ENCODE measurements at regions not wholly inside any gene's neighbourhood (a gene's known extent, or its start where the extent isn't known, plus 50 kb on each side); places are given as distances from the start of the nearest gene placed in this dataset.

DNA sequence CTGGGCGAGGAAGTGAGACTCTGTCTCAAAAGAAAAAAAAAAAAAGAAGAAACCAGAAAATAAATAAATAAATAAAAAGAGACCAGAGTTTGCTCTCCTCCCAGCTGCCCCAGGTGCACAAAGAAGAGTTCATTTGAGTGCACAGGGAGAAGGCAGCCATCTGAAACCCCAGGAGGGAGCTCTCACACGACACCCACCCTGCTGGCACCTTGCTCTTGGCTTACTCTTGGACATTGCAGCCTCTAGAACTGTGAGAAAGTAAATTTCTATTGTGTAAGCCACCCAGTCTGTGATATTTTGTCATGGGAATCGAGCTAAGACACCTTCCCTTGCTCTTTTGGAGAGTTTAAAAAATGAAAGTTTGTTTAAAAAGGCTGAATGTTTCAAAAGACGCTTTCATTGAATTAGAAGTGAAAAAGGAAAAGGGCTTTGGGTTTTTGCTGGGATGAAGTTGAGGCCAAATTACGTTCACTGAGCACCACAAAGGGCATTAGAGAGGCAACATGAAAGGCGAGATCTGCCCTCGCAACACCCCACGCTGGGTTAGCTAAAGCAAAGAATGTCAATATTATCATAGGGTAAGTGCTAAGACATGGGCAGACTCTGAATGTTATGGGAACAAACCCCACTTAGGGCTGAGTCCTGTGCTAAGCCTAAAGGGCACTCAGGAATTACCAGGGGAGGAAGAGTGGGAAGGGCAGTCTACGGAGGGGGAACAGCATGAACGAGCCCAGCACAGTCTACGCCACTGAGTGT is 128.9 kb upstream of the RIOK3 start:
- Histone ChIP-seq H3K56ac (ENCODE audit: insufficient read length, low read depth, low read length) (no peak overlapping the region), H4K91ac (ENCODE audit: insufficient read length, low read depth, low read length) (no peak overlapping the region), H4K20me1 (ENCODE audit: control insufficient read depth, insufficient read depth, insufficient read length) (no peaks in the 10 kb centered on the region), H2BK15ac (ENCODE audit: low read depth, low read length) (no peak overlapping the region), H2AFZ (ENCODE audit: low read length) (no peak overlapping the region), H3K23ac (ENCODE audit: insufficient read length, low read depth, low read length) (no peak overlapping the region), H2AK5ac (ENCODE audit: insufficient read length, low read length) (no peak overlapping the region), H3K27me3 (ENCODE audit: insufficient read depth, low read length) (no peaks in the 10 kb centered on the region; the same call in 1 of the 2 replicates), H2BK5ac (ENCODE audit: insufficient read length, low read length) (no peak overlapping the region), H3K79me2 (ENCODE audit: insufficient read depth, low read length) (no peaks in the 10 kb centered on the region), H4K5ac (ENCODE audit: insufficient read length, low read depth, low read length) (no peak overlapping the region), H3K27ac (ENCODE audit: insufficient read length, low read depth, low read length) (no peak overlapping the region), H3K4me2 (ENCODE audit: insufficient read depth, insufficient read length, low read length) (no peak overlapping the region), H3K4ac (ENCODE audit: low read depth, low read length) (no peak overlapping the region), H3T11ph (ENCODE audit: low read length) (no peak overlapping the region), H3K9me3 (ENCODE audit: control insufficient read depth, low read depth, low read length) (no peaks in the 10 kb centered on the region), H3K18ac (ENCODE audit: insufficient read length, low read depth, low read length) (no peak overlapping the region), H4K8ac (replicated peaks; ENCODE audit: insufficient read length, low read depth, low read length) (no peak overlapping the region), H3K9ac (ENCODE audit: extremely low read depth, insufficient read length, low read length) (no peak overlapping the region), H3K23me2 (ENCODE audit: insufficient read length, low read depth, low read length, poor library complexity, severe bottlenecking) (no peaks in the 10 kb centered on the region), H2BK120ac (ENCODE audit: low read depth, low read length, poor library complexity, severe bottlenecking) (no peak overlapping the region), H3K79me1 (ENCODE audit: insufficient read depth, low read depth, low read length, poor library complexity, severe bottlenecking) (no peaks in the 10 kb centered on the region), H2BK20ac (ENCODE audit: low read depth, low read length, poor library complexity, severe bottlenecking) (no peak overlapping the region), H2BK12ac (ENCODE audit: insufficient read length, low read depth, low read length) (no peak overlapping the region), H3K14ac (ENCODE audit: insufficient read depth, low read length) (no peak overlapping the region), H3K4me1 (ENCODE audit: insufficient read depth, low read length) (0 out of 2 replicates have a peak, but pooled peaks cover 2% of the 10 kb centered on the region)
- H3K27ac Mint-ChIP-seq: no peak overlapping the region; a peak in 1 of 7 replicates
- H3K4me3 Mint-ChIP-seq: no peak overlapping the region; a peak in 1 of 5 replicates
- H3K36me3 Mint-ChIP-seq (ENCODE audit: insufficient read depth in 1 of 3, low read depth in 3 of 3): peaks cover 1 to 2% (median 1%) of the 10 kb centered on the region in 3 experiments; a peak in 3 of 7 replicates
- WGBS (ENCODE audit: extremely low coverage, insufficient read length, low lambda C conversion rate): no CpG with 5 or more reads among the region's 11 CpGs
- no peak for DNase-seq
- peaks cover 9% of the 10 kb centered on the region; the same call in 1 of the 2 replicates for H3K27me3 Mint-ChIP-seq (ENCODE audit: low read depth)
- TF ChIP-seq, protein P1, sequence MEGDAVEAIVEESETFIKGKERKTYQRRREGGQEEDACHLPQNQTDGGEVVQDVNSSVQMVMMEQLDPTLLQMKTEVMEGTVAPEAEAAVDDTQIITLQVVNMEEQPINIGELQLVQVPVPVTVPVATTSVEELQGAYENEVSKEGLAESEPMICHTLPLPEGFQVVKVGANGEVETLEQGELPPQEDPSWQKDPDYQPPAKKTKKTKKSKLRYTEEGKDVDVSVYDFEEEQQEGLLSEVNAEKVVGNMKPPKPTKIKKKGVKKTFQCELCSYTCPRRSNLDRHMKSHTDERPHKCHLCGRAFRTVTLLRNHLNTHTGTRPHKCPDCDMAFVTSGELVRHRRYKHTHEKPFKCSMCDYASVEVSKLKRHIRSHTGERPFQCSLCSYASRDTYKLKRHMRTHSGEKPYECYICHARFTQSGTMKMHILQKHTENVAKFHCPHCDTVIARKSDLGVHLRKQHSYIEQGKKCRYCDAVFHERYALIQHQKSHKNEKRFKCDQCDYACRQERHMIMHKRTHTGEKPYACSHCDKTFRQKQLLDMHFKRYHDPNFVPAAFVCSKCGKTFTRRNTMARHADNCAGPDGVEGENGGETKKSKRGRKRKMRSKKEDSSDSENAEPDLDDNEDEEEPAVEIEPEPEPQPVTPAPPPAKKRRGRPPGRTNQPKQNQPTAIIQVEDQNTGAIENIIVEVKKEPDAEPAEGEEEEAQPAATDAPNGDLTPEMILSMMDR (conservative IDR thresholded peaks at IDR 0.05): no peak
- peaks cover 16% of the 10 kb centered on the region in 2 experiments for H3K4me1 Mint-ChIP-seq
- H3K9me3 Mint-ChIP-seq: peaks cover under 1 to 1% of the 10 kb centered on the region in 2 experiments; a peak in 3 of 5 replicates
